ENCODE measurements at regions not wholly inside any gene's neighbourhood (a gene's known extent, or its start where the extent isn't known, plus 50 kb on each side); places are given as distances from the start of the nearest gene placed in this dataset.

- TF ChIP-seq POLR2A (IDR thresholded peaks at IDR 0.05) (no peak), CTCF (IDR thresholded peaks at IDR 0.05) (no peak), EP300 (IDR thresholded peaks at IDR 0.05) (no peak)
Measured at GRCh38 chr10:78983608-78984007, 85.2 kb upstream of the ZMIZ1 start.
